ENCODE measurements at regions not wholly inside any gene's neighbourhood (a gene's known extent, or its start where the extent isn't known, plus 50 kb on each side); places are given as distances from the start of the nearest gene placed in this dataset.

GRCh38 chr7:41755096-41755495 lies 52.2 kb upstream of the INHBA start:
- no peak for TF ChIP-seq CTCF (IDR thresholded peaks at IDR 0.05)
- no peak for TF ChIP-seq POLR2A (IDR thresholded peaks at IDR 0.05)
- no peak overlapping the region for H3K27ac ChIP-seq
- H3K27me3 ChIP-seq: no peaks in the 10 kb centered on the region
- DNase-seq: no peak
- H3K9me3 ChIP-seq: no peaks in the 10 kb centered on the region
- no peaks in the 10 kb centered on the region for H3K36me3 ChIP-seq
- no peak overlapping the region for H3K4me3 ChIP-seq
- no peaks in the 10 kb centered on the region for H3K4me1 ChIP-seq

GRCh38 chr7:41754046-41754445 lies 51.2 kb upstream of the INHBA start:
- H3K36me3 ChIP-seq: no peaks in the 10 kb centered on the region
- TF ChIP-seq POLR2A (IDR thresholded peaks at IDR 0.05): no peak
- TF ChIP-seq CTCF (IDR thresholded peaks at IDR 0.05): no peak

More at GRCh38 chr7:41754046-41754445, 51.2 kb upstream of the INHBA start:
- H3K4me3 ChIP-seq: no peak overlapping the region
- H3K27me3 ChIP-seq: no peaks in the 10 kb centered on the region
- no peak for DNase-seq
- no peaks in the 10 kb centered on the region for H3K4me1 ChIP-seq
- H3K9me3 ChIP-seq: no peaks in the 10 kb centered on the region
- H3K27ac ChIP-seq: no peak overlapping the region

Data from Peyer's patch (tissue), 4 donors.